Caco-2 (cell line): ENCODE measurements at regions not wholly inside any gene's neighbourhood (a gene's known extent, or its start where the extent isn't known, plus 50 kb on each side); places are given as distances from the start of the nearest gene placed in this dataset.

ENCODE experiments used
- BruUV-seq: library from RNA; stranded (reverse); fragments of 400-500 nt; replicated peaks from 2 replicates; lab custom pipeline; 2021; lab: Mats Ljungman, UMichigan
- CTCF ChIA-PET: fragments of 300-600 bp; sonication (Branson Sonifier 250); formaldehyde crosslinking; loops from one replicate; lab custom pipeline; 2022; ENCODE audit warnings: antibody characterized with exemption; lab: Charles Lee
- POLR2A ChIA-PET: fragments of 300-600 bp; sonication (Branson Sonifier 250); formaldehyde crosslinking; loops from one replicate; lab custom pipeline; 2022; ENCODE audit warnings: antibody characterized with exemption; lab: Charles Lee
- DNase-seq, 2 experiments: peaks; one replicate each; pipeline versions ENCODE4 v3.0.0 to v3.0.0-alpha.2; 2020 to 2022
- H3K27me3 ChIP-seq: replicated peaks from 2 replicates; pipeline ENCODE4 v1.6.0; 2011; ENCODE audit warnings: low read length; ENCODE audit not compliant: control insufficient read depth, insufficient read depth
- H3K36me3 ChIP-seq: 2 replicates; pipeline ENCODE4 v1.5.1; 2011; ENCODE audit warnings: low read length; ENCODE audit not compliant: control insufficient read depth, insufficient read depth
- H3K4me1 ChIP-seq: fragments of 250-450 bp; sonication (Bioruptor Pico); 2 replicates; pipeline ENCODE4 v1.5.1; 2020; ENCODE audit warnings: mild to moderate bottlenecking
- H3K4me3 ChIP-seq: 2 replicates; pipeline ENCODE4 v1.5.1; 2011; ENCODE audit warnings: low read depth, mild to moderate bottlenecking, control low read depth, low read length
- H3K9me3 ChIP-seq: fragments of 250-450 bp; sonication (Bioruptor Pico); 2 replicates; pipeline ENCODE4 v1.5.1; 2020; ENCODE audit warnings: mild to moderate bottlenecking, moderate library complexity
- H3K27ac Mint-ChIP-seq: one replicate; pipeline ENCODE4 v1.8.0; 2022; ENCODE audit warnings: mixed read lengths; ENCODE audit not compliant: unreplicated experiment
- H3K27me3 Mint-ChIP-seq: one replicate; pipeline ENCODE4 v1.8.0; 2022; ENCODE audit warnings: mixed read lengths; ENCODE audit not compliant: insufficient read depth, unreplicated experiment
- H3K36me3 Mint-ChIP-seq: one replicate; pipeline ENCODE4 v1.8.0; 2022; ENCODE audit warnings: mild to moderate bottlenecking, mixed read lengths; ENCODE audit not compliant: insufficient read depth, unreplicated experiment
- H3K4me1 Mint-ChIP-seq: one replicate; pipeline ENCODE4 v1.8.0; 2022; ENCODE audit warnings: low read depth, mixed read lengths; ENCODE audit not compliant: unreplicated experiment
- H3K4me3 Mint-ChIP-seq: one replicate; pipeline ENCODE4 v1.8.0; 2022; ENCODE audit warnings: mild to moderate bottlenecking, moderate library complexity, mixed read lengths; ENCODE audit not compliant: unreplicated experiment
- H3K9me3 Mint-ChIP-seq: one replicate; pipeline ENCODE4 v1.8.0; 2022; ENCODE audit warnings: mixed read lengths; ENCODE audit not compliant: unreplicated experiment
- CTCF ChIP-seq, 2 experiments: fragments of 200-600 bp in 1 of 2; IDR thresholded peaks; 1 replicate in 1 of 2; 2 replicates in 1 of 2; pipeline versions ENCODE4 v1.5.1 to v1.8.0; 2011 to 2022; ENCODE audit warnings: antibody characterized with exemption in 1 of 2, control low read depth in 1 of 2, inconsistent platforms in 1 of 2, low read depth in 1 of 2, low read length in 1 of 2, mild to moderate bottlenecking in 1 of 2, moderate library complexity in 1 of 2; ENCODE audit not compliant: insufficient read depth in 1 of 2, severe bottlenecking in 1 of 2, unreplicated experiment in 1 of 2
- intact Hi-C: fragments of 100-400 bp; cut with micrococcal nuclease; formaldehyde crosslinking; loops from one replicate; pipeline ENCODE4 v1.10.0; 2022; ENCODE audit not compliant: unreplicated experiment

GRCh38 chr10:42990721-42991441 is 86.0 kb upstream of the RET start:
- Histone ChIP-seq H3K9me3 (no peaks in the 10 kb centered on the region), H3K27me3 (no peaks in the 10 kb centered on the region), H3K4me1 (no peaks in the 10 kb centered on the region), H3K4me3 (no peak overlapping the region), H3K36me3 (no peaks in the 10 kb centered on the region)
- H3K4me1 Mint-ChIP-seq, result no peaks in the 10 kb centered on the region
- DNase-seq, result peak in 1 of 2 experiments; percentile 35
- H3K27me3 Mint-ChIP-seq, result peaks cover 16% of the 10 kb centered on the region
- CTCF ChIA-PET, result no interaction called here
- H3K36me3 Mint-ChIP-seq, result no peaks in the 10 kb centered on the region
- no peak for TF ChIP-seq CTCF (IDR thresholded peaks at IDR 0.05; ENCODE audit: insufficient read depth in 1 of 2, low read depth in 1 of 2, low read length in 1 of 2, severe bottlenecking in 1 of 2, unreplicated experiment in 1 of 2)
- H3K4me3 Mint-ChIP-seq, result no peak overlapping the region
- intact Hi-C loops, result no loop called here
- H3K27ac Mint-ChIP-seq, result no peak overlapping the region
- POLR2A ChIA-PET, result no interaction called here
- no peaks in the 10 kb centered on the region for H3K9me3 Mint-ChIP-seq
- BruUV-seq, result no TSS peak

- Histone ChIP-seq H3K36me3 (no peaks in the 10 kb centered on the region), H3K4me1 (no peaks in the 10 kb centered on the region), H3K27me3 (no peaks in the 10 kb centered on the region), H3K4me3 (no peak overlapping the region), H3K9me3 (no peaks in the 10 kb centered on the region)
- Mint-ChIP-seq H3K27ac (no peak overlapping the region), H3K36me3 (no peaks in the 10 kb centered on the region), H3K4me1 (no peaks in the 10 kb centered on the region), H3K27me3 (peaks cover 17% of the 10 kb centered on the region), H3K9me3 (no peaks in the 10 kb centered on the region), H3K4me3 (no peak overlapping the region)
- intact Hi-C loops, result no loop called here
- ChIA-PET POLR2A (no interaction called here), CTCF (no interaction called here)
- no TSS peak for BruUV-seq
- DNase-seq, result no peak
- TF ChIP-seq CTCF (IDR thresholded peaks at IDR 0.05; ENCODE audit: insufficient read depth in 1 of 2, low read depth in 1 of 2, low read length in 1 of 2, severe bottlenecking in 1 of 2, unreplicated experiment in 1 of 2), result no peak
Measured at GRCh38 chr10:42991442-42992098, 85.3 kb upstream of the RET start.

- no peak for TF ChIP-seq CTCF (IDR thresholded peaks at IDR 0.05; ENCODE audit: insufficient read depth in 1 of 2, low read depth in 1 of 2, low read length in 1 of 2, severe bottlenecking in 1 of 2, unreplicated experiment in 1 of 2)
- Mint-ChIP-seq H3K9me3 (no peaks in the 10 kb centered on the region), H3K27ac (no peak overlapping the region), H3K27me3 (peaks cover 14% of the 10 kb centered on the region), H3K4me1 (no peaks in the 10 kb centered on the region), H3K36me3 (no peaks in the 10 kb centered on the region), H3K4me3 (no peak overlapping the region)
- CTCF ChIA-PET, result no interaction called here
- peak in 1 of 2 experiments; percentile 28 for DNase-seq
- no peak overlapping the region for H3K4me3 ChIP-seq
- no peaks in the 10 kb centered on the region for H3K4me1 ChIP-seq
- no peaks in the 10 kb centered on the region for H3K36me3 ChIP-seq
- intact Hi-C loops, result no loop called here
- BruUV-seq, result no TSS peak
- H3K9me3 ChIP-seq, result no peaks in the 10 kb centered on the region
- POLR2A ChIA-PET, result no interaction called here
- H3K27me3 ChIP-seq, result 0 out of 2 replicates have a peak, but pooled peaks cover 1% of the 10 kb centered on the region
Measured at GRCh38 chr10:42992156-42992956, 84.5 kb upstream of the RET start.
